Retina (tissue), 1 donor: ENCODE measurements at regions not wholly inside any gene's neighbourhood (a gene's known extent, or its start where the extent isn't known, plus 50 kb on each side); places are given as distances from the start of the nearest gene placed in this dataset.
"Not testable (repeated sequence)": the region's sequence is repeated elsewhere in the genome, so short reads cannot be mapped to it uniquely, and the experiment has no call there.

ENCODE experiments used
- DNase-seq: peaks from one replicate; pipeline ENCODE4 v3.0.0-alpha.2; 2016

DNA sequence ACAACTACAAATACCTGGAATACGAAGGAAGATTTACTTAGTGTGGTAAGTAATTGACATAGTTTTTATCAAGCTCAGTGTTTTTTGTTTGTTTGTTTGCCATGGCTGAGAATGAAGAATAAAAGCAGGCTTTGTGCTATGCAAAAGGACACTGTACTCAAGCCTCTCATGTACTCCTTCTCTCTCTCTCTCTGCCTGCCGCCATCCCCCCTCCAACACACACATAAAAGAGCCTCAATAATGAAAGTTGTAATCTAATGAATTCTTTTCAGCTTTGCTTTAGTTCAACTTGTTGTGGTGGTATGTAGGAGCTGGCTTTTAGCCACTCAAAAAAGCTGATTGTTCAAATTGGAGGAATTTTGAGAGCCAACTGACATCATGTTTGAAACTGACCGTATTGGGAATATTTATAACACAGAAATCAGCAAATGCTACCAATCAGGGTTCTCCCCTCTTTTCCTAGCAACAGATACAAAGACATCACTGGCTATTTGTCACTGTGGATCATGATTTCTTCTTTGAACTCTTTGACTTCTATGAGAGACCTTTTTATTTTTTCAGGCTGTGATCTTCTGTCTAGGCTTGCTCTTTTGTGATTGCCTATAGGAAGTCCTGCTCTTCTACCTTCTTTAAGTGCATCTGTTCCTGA is 1148.8 kb downstream of the RAPGEF2 start:
- no peak for DNase-seq

DNA sequence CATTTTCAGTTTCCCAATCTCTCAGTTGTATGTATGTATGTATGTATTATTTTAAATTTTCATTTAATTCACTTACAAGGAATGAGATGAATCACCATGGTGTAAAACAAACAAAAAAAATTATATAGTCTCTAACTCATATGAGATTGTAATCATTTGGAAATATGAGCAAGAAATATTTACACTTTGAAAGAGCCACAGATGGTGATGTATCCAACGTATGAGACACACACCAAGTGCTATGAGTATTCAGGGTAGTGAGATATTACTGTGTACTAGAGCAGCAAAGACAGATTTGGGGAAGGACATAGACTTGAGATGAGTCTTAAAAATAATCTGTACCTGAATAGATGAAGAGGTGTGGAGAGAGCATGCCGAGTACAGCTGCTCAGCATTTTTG is 1154.4 kb downstream of the RAPGEF2 start:
- no peak for DNase-seq

DNA sequence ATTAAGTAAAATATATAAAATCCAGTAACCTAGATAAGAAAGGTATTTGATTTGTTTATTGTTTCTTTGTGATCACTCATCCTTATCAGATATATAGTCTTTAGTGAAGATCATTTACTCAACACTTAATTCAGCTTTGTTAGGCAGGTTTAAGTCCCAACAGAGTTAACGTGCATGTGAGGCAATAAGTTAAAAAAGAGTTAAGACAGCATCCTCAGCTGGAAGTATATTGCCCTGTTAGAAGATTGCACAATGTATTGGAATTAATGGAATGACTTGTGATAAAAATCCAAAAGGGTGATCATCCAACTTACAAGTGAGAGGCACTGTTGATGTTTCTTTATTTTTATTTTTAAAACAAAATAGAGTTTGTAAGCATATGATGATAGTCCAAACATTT is 1162.1 kb downstream of the RAPGEF2 start:
- no peak for DNase-seq

DNA sequence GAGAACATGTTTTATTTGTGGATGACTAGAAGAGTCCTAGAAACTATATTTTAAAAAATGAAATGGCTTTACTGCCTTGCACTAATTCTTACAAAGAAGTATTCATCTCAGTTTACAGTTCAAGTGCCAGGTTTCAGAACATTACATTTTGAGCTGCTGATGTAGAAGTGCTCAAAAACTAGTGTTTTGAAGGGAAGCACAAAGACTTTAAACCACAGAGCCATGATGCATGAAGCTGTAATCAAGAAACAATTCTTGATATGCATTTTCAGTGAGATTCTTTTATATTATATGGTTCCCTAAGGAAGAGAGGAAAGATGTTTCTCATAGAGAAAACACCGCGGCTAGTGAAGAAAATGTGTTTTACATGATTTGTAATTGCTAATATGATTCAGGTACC is 1163.0 kb downstream of the RAPGEF2 start:
- no peak for DNase-seq

DNA sequence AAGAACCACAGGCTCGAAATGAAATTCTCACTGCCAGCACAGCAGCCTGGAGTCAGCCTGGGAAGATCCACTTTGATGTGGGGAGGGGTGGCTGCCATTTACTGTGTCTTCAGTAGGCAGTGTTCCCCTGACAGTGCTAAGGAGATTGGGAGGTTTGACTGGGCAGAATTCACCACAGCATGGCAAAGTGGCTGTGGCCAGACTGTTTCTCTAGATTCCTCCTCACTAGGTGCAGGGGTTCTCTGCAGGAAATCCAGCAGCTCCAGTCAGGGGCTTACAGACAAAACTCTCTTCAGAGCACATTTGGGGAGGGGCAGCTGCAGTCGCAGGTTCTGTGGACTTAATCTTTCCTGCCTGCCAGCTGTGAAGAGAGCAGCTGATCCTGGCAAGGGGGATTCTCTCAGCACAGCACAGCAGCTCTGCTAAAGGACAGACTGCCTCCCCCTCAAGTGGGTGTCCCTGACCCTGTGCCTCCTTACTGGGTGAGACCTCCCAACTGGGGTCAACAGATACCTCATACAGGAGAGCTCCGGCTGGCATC is 1174.0 kb downstream of the RAPGEF2 start:
- no peak for DNase-seq

DNA sequence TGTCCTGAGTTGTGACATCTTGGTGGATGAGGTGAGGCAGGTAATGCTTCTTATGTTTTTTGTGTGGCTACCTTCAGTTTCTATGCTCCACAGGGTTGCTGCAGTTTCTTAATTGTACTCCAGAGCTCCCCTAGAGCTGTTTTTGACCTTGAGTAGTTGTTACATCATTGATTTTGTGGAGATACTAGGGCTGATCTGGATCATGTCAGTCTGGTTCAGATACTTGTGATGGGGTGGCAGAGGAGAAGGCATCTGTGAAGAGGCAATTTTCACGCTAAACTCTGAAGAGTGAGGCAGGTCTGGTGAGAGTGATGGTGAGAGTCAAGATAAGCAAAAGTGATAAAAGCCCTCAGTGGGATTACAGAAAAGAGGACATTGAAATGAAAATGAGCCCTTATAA is 1180.2 kb downstream of the RAPGEF2 start:
- no peak for DNase-seq

DNA sequence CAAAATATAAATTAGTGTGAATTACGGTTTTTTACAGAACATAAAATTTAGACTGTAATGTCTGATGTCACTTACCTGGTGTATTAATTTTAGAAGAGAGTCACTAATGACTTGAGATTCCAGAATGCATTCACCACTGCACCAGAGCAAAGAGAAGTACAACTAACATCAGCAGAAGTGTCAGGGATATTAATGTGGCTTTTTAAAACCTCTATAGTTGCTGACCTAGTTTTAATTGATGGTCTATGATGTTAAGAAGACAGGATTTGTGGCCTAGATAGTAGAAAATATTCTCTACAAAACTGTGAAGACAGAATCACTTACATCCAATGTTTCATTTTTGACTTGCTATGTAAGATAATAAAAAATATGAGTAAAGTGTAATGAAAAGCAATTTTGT is 1181.6 kb downstream of the RAPGEF2 start:
- DNase-seq: no peak

DNA sequence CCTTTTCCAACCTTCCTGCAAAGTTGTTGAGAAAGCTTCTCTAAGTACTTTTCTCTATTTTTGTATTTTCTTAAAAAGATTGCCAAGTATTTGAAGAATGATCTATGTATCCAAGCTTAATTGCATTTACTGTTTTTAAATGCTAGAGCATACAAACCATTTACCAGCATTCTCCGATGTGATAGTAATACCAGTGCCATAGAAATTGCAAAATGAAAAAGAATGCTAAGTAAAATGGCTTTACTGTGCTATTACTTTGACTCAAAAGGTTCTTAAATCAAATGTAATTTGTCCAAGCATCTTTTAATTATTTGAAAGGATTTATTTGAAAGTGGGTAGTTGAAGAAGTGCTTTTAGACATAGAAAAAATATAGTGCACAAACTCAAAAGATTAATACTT is 1183.2 kb downstream of the RAPGEF2 start:
- DNase-seq: no peak

DNA sequence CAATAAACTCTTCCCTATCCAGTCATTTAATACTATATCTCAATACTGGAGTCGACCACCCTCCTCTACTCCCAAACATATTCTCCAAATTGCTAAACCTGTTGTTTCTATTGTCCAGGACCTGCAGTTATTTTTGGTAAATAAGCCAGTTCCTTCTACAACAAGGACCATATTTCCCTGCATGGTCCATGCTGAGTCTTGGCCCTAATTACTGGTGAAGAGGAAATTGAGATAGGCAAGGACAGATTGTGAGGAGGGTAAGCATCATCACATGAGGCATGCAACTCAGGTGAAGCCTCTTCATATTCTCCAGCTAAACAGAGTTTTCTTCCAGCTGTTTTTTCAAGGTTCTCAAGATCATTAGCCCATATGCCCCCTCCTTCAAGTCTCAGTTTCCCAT is 1193.6 kb downstream of the RAPGEF2 start:
- no peak for DNase-seq

DNA sequence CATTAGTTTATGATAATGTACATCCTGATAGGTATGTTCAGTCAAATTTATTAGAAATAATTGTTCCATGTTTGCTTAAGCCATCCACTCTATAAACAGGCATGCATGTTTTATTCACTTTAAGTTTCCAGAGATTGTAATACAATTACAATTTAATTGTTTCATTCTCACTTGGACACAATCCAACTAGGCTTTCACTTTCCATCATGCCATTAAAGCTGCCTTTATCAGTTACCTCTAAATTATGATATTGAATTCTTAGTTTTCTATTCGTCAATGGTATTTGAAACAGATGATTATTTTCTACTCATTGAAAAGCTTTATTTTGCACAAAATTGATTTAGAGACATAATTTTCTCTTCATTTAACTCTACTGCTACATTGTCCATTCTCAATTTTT is 1196.3 kb downstream of the RAPGEF2 start:
- DNase-seq: no peak

DNA sequence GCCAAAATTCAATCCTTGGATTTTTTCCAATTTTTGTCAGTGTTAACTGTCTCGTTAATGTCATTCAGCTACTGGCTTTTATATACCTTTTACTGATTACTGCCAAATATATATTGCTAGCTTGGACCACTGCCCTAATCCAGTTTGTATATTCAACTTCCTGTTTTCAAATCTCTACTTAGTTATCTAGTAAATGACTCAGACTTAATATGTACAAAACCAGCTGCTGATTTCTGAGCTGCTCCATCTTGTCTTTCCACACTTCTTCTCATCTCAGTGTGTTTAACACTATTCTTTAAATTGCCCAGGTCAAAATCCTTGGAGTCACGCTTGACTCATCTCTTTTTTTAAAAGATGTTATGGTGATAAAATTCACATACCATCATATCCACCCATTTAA is 1196.7 kb downstream of the RAPGEF2 start:
- DNase-seq: no peak

DNA sequence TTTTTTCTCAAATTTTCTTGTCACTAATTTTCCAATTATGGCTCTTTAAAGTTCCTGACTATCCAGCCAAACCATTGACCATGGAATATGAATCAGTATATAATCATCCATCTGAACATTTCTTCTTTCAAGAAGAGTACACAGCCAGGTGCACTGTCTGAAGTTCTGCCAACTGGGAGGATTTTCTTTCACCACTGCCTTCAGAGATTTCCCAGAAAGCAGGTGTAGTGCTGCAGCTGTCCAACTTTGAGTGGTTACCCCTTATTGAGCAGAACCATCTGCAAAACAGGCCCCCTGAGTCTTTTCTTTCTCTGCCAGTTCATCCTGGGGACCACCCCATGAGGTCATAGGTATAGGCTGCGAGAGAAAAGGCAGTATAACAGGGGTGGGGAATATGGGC is 1213.2 kb downstream of the RAPGEF2 start:
- DNase-seq: no peak

DNA sequence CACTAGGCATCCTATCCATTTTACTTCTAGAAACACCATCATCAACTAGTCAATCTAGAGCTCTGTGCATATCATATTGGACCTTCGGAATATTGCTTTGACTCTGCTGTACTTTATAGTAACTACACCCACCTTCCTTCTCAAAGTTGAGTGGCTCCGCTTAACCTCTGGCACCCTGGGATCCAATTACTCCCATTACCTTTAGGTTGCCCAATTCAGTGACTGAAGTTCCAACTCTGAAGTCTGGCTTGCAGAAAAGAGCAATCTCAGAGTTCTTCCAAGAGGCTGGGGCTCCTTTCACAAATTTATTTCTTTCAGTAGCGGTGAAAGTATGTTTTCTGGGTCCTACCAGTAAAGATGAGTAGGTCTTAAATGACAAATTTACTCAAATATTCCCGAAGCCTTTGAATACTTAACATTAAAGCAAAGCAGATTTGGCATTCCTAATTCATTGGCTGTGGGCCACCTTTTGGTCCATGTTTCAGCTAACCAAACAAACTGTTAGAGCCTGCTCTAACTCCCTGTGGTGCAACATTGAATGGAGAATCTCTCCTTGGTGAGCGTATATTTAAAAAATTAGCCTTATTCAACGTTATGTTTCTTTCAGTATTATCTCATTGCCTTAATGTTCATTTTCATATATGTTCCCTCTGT is 1215.8 kb downstream of the RAPGEF2 start:
- no peak for DNase-seq

DNA sequence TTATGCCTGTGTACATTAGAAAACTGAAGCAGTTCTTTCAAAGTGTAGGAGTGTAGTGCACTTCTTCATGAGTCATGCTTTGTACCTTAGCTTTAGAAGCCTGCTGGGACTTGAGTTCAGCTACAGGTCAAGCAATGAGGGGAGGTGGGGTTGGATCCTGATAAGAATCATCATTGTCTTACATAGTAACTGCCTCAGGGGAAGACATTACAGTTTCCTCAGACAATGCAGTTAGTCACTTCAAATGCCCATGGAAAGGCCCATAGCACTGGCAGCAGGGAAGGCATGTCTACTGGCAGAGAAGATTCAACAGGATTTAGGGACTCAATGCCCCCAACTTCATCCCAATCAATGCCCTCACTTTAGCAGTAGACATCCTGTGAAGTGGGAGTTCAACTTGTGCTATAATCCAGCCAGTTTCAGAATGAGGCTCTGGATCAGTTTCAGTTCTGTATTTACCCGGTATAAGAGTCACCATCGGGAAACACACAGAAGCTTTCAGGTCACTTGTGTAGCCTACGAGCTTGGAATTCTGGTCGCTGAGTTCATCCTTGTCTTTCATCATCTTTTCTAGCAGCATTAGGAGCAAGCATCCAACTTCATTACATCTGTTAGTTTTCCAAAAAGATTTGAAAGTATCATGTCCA is 1216.5 kb downstream of the RAPGEF2 start:
- DNase-seq: no peak

DNA sequence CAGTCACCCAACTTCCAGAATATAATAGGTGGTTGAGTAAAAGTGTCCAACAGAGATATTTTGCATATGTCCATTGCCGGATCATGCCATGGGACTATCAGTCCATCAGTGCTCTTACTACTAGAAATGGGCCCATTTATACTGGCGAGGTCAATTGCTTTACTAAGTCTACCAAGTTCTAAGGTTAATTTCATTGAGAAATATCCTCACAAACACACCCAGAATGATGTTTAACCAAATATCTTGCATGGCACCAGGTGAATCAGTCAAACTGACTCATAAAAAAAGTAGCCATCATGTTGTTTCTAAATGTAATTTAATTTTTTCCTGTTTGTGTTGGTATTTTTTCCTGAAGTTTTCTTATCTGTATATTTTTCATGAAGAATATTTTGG is 1217.0 kb downstream of the RAPGEF2 start:
- no peak for DNase-seq

DNA sequence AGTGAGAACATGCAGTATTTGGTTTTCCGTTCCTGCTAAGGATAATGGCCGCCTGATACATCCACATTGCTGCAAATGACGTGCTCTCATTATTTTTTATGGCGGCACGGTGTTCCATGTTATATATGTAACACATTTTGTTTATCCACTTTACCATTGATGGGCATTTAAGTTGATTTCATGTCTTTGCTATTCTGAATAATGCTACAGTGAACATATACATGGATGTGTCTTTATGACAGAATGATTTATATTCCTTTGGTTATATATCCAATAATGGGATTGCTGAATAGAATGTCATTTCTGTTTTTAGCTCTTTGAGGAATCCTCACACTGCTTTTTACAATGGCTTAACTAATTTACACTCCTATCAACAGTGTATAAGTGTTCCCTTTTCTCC is 1223.2 kb downstream of the RAPGEF2 start:
- DNase-seq: no peak

DNA sequence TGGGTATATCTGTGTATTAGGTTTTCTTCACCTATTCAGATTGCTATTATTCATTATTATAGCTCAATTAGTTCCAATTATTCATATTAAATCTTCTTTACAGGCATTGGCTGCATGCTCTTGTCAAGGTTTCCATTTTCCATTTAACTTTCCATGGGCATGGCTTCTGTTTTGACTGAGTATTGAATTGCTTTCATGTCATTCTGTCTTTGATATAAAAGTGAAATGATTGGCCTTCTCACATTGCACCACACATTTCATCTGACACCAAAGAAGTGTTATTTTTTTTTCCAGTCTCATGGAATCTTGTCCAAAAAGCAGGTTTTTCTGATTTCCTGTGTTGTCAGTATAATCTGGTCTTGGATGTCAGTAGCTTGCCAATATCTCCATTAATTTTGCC is 1244.3 kb downstream of the RAPGEF2 start:
- no peak for DNase-seq

DNA sequence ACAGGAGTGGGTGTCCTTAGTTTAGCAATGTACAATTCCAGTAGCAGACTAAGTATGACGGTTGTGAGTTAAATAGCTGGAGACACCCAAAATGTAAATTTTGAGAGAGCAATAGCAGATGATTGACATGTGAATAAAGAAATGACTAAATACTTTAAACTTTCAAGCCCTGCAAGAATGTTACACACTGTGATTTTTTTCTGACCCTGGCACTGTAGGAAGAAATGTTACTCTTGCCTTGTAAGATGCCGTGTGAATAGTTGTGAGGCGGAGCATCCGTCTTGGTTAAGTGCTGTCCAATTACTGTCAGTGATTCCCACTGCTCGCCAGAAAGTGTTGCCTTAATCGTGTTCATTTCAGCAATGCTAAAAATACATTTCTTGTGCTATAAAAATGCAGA is 1248.1 kb downstream of the RAPGEF2 start:
- no peak for DNase-seq

DNA sequence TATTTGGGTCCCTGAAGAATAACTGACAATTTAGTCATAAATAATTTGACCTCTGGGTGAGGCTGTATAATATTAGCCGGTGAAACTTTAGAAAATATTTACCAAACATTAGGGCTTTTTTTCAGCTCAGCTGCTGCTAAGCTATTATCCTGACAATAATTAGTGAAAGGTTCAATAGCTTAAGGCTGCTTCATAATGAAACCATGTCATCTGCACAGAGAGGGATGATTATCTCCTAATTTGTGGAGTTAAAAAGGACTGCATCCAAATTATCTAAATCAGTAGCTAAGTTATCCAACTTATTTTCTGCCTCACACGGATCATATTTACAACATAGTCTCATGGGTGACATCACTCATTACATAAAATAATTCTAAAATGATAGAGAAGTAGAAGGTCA is 1249.8 kb downstream of the RAPGEF2 start:
- DNase-seq: no peak

DNA sequence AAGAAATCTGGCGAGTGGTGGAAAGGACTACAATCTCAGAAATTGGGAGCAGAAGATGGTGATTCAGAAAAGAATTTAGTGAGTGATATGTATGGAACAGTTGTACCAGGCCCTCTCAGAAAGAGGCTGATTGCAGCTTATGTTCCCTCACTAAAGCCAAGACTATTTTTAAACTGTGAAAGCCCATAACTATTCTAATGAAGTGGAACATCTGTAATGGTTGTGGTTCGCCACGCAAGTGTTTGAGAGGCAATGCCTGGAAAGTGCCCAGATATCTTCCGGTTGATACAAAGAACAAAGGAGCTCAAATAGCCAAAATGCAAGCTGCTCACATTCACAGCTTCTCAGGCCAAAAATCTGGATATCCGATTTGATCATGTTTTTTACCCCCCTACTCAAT is 1250.7 kb downstream of the RAPGEF2 start:
- DNase-seq: no peak

DNA sequence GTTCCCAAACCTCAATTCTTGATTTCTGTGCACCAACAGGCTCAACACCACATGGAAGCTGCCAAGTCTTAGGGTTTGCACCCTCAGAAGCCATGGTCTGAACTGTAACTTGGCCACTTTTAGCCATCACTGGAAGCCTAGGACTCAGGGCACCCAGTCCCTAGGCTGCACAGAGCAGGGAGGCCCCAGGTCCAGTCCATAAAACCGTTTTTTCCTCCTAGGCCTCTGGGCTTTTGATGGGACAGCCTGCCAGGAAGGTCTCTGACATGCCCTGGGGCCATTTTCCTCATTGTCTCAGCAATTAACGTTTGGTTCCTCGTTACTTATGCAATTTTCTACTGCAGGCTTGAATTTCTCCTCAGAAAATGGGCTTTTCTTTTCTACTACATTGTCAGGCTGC is 1259.6 kb downstream of the RAPGEF2 start:
- DNase-seq: no peak

DNA sequence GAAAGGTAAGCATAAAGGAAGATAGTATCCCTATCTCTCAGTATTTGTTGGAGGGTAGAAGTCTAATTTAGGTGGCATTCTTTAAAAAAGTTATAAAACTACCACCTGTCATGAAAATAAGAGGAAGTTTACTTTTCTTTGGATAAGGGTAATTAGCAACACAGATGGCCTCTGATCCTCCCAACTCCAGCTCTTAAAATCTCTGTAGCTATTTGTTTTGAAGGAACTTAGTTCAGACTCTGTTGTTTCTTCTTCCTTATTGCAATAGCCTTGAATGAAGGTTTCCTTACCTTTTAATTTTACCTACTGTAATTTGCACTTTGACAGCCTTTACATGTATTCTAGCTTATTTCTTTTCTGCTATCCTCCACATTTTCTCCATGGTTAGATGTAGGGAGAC is 1261.3 kb downstream of the RAPGEF2 start:
- no peak for DNase-seq

DNA sequence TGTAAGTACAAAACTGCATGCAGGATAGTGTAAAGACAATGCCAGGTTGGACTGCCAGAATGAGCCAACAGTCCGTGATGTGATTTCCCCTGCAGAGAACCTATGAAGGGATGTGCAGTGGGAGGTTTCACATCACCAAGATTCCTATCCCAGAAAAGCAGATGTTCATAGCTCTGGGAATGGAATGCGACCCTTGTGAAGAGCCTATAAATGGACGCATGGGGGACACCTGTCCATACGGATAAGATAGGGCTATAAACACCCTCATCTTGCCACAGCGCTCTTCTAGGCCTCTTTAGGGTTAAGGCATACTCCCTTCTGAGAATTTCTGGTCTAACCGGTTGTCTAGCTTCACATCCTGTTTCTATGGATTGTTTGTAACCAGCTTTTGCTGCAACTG is 1261.8 kb downstream of the RAPGEF2 start:
- DNase-seq: not testable (repeated sequence)

DNA sequence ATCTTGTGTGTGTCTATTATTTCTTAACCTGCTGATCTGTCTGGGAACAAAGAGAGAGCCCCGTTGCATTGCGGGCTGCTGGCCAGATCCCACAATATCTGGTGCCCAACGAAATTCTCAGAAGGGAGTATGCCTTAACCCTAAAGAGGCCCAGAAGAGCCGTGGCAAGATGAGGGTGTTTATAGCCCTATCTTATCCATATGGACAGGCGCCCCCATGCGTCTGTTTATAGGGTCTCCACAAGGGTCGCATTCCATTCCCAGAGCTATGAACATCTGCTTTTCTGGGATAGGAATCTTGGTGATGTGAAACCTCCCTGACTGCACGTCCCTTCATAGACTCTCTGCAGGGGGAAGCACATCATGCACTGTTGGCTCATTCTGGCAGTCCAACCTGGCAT is 1262.5 kb downstream of the RAPGEF2 start:
- not testable (repeated sequence) for DNase-seq
